Spleen (tissue), 11 donors: ENCODE measurements at regions not wholly inside any gene's neighbourhood (a gene's known extent, or its start where the extent isn't known, plus 50 kb on each side); places are given as distances from the start of the nearest gene placed in this dataset.

ENCODE experiments used
- DNase-seq: peaks from one replicate; pipeline ENCODE4 v3.0.0-alpha.2; 2020
- H3K27ac ChIP-seq, 8 donors: fragments of 200-600 bp; sonication (generic) in 7 of 8; 1 replicate in 4 of 8; 2 replicates in 4 of 8; pipeline versions ENCODE4 v1.5.0 to v1.8.0; 2016 to 2021; ENCODE audit warnings: inconsistent platforms in 4 of 8, mild to moderate bottlenecking in 4 of 8, moderate library complexity in 1 of 8
- H3K27me3 ChIP-seq, 7 donors: fragments of 200-600 bp; sonication (generic) in 6 of 7; replicated peaks in 1 of 7; 1 replicate in 4 of 7; 2 replicates in 3 of 7; pipeline versions ENCODE4 v1.5.0 to v1.8.0; 2016 to 2021; ENCODE audit warnings: inconsistent platforms in 3 of 7, mild to moderate bottlenecking in 1 of 7
- H3K36me3 ChIP-seq, 6 donors: fragments of 200-600 bp; sonication (generic) in 5 of 6; 1 replicate in 4 of 6; 2 replicates in 2 of 6; pipeline versions ENCODE4 v1.5.0 to v1.8.0; 2016 to 2021; ENCODE audit warnings: inconsistent platforms in 2 of 6
- H3K4me1 ChIP-seq, 6 donors: fragments of 200-600 bp; sonication (generic) in 5 of 6; 1 replicate in 3 of 6; 2 replicates in 3 of 6; pipeline versions ENCODE4 v1.5.0 to v1.8.0; 2016 to 2021; ENCODE audit warnings: inconsistent platforms in 3 of 6
- H3K4me3 ChIP-seq, 8 donors: fragments of 200-600 bp; sonication (generic) in 7 of 8; 1 replicate in 4 of 8; 2 replicates in 4 of 8; pipeline versions ENCODE4 v1.5.0 to v1.8.0; 2016 to 2021; ENCODE audit warnings: inconsistent platforms in 4 of 8, mild to moderate bottlenecking in 4 of 8, moderate library complexity in 2 of 8
- H3K9me3 ChIP-seq, 8 donors: fragments of 200-600 bp; sonication (generic) in 7 of 8; 1 replicate in 4 of 8; 2 replicates in 4 of 8; pipeline versions ENCODE4 v1.5.0 to v1.8.0; 2016 to 2021; ENCODE audit warnings: inconsistent platforms in 4 of 8
- CTCF ChIP-seq, 11 experiments: fragments of 200-600 bp in 7 of 11; fragments of 450-650 bp in 4 of 11; sonication (generic) in 4 of 11; IDR thresholded peaks in 8 of 11; conservative IDR thresholded peaks in 3 of 11; 1 replicate in 7 of 11; 2 replicates in 4 of 11; pipeline versions ENCODE4 v1.4.0 to v1.8.0; 2016 to 2021; ENCODE audit warnings: antibody characterized with exemption in 11 of 11, inconsistent platforms in 4 of 11, mild to moderate bottlenecking in 1 of 11
- POLR2A ChIP-seq, 3 donors: fragments of 450-650 bp; IDR thresholded peaks; one replicate each; pipeline ENCODE4 v1.5.1; 2017; ENCODE audit warnings: antibody characterized with exemption in 3 of 3, mild to moderate bottlenecking in 1 of 3
- POLR2AphosphoS5 ChIP-seq, 3 donors: sonication (generic); formaldehyde crosslinking; IDR thresholded peaks; one replicate each; pipeline ENCODE4 v1.5.1; 2017; ENCODE audit warnings: antibody characterized with exemption in 3 of 3
- WGBS, 5 donors: extraction: QIAGEN DNeasy Blood & Tissue Kit in 3 of 5; methylation state at CpG; one replicate each; pipeline versions ENCODE4 v1.1.5 to v1.1.7; 2013 to 2018; 5-methylcytosine and 5-hydroxymethylcytosine counted together
- intact Hi-C: fragments of 100-400 bp; cut with DNase I; formaldehyde crosslinking; loops from one replicate; pipeline ENCODE4 v1.15.0; 2023; ENCODE audit warnings: low total_unique reads
- donor health status: healthy with polysubstance abuse.
- donor health status: DM: no; HTN: no; CAD: no; lungs with moderate emphysema.
- donor health status: DM: no; HTN: no; CAD: no.
- donor health status: Bipolar disorder and iron deficiency.
- donor health status: healthy.
- donor health status: DM: no; HTN: no; CAD: no.
- donor health status: DM: yes; HTN: yes; CAD: no.

- 39 to 63% (median 53%) methylated on average over 2 to 3 of the region's 3 CpGs for WGBS, 5 donors
- Histone ChIP-seq H3K27ac (no peak overlapping the region), H3K4me1 (no peaks in the 10 kb centered on the region), H3K27me3 (peaks cover 0 to 17% (median 0%) of the 10 kb centered on the region in 7 donors), H3K36me3 (no peaks in the 10 kb centered on the region), H3K9me3 (peaks cover 0 to 6% (median under 1%) of the 10 kb centered on the region in 8 donors), H3K4me3 (no peak overlapping the region)
- intact Hi-C loops: no loop called here
- TF ChIP-seq POLR2A (IDR thresholded peaks at IDR 0.05) (no peak), CTCF (IDR thresholded peaks at IDR 0.05 in 8 of 11, conservative IDR thresholded peaks at IDR 0.05 in 3 of 11) (no peak), POLR2AphosphoS5 (IDR thresholded peaks at IDR 0.05) (no peak)
- no peak for DNase-seq
Observed at GRCh38 chr14:78103271-78103670, 66.9 kb upstream of the NRXN3 start.

GRCh38 chr14:78104160-78104559 lies 66.0 kb upstream of the NRXN3 start:
- TF ChIP-seq POLR2A (IDR thresholded peaks at IDR 0.05): no peak
- H3K27ac ChIP-seq: no peak overlapping the region
- H3K4me3 ChIP-seq: no peak overlapping the region
- H3K4me1 ChIP-seq: no peaks in the 10 kb centered on the region
- H3K36me3 ChIP-seq: no peaks in the 10 kb centered on the region
- 71 to 77% (median 76%) methylated on average over 7 of the region's 7 CpGs for WGBS, 5 donors
- no peak for DNase-seq
- H3K27me3 ChIP-seq: peaks cover 0 to 12% (median 0%) of the 10 kb centered on the region in 7 donors
- H3K9me3 ChIP-seq: peaks cover 0 to 6% (median 1%) of the 10 kb centered on the region in 8 donors
- intact Hi-C loops: no loop called here

GRCh38 chr14:78104655-78105054 lies 65.5 kb upstream of the NRXN3 start:
- intact Hi-C loops: no loop called here
- Histone ChIP-seq H3K9me3 (peaks cover 0 to 6% (median 1%) of the 10 kb centered on the region in 8 donors), H3K27ac (no peak overlapping the region), H3K4me1 (no peaks in the 10 kb centered on the region), H3K27me3 (peaks cover 0 to 12% (median 0%) of the 10 kb centered on the region in 7 donors), H3K4me3 (no peak overlapping the region), H3K36me3 (no peaks in the 10 kb centered on the region)
- DNase-seq: no peak
- WGBS, 5 donors: 83 to 100% (median 93%) methylated on average over 1 of the region's 1 CpG
- TF ChIP-seq POLR2AphosphoS5 (IDR thresholded peaks at IDR 0.05): no peak
- TF ChIP-seq POLR2A (IDR thresholded peaks at IDR 0.05): no peak
- no peak for TF ChIP-seq CTCF (IDR thresholded peaks at IDR 0.05 in 8 of 11, conservative IDR thresholded peaks at IDR 0.05 in 3 of 11)

GRCh38 chr14:78106381-78106780 lies 63.8 kb upstream of the NRXN3 start:
- WGBS, 5 donors: 59 to 85% (median 82%) methylated on average over 2 of the region's 2 CpGs
- Histone ChIP-seq H3K27me3 (peaks cover 0 to 3% (median 0%) of the 10 kb centered on the region in 7 donors), H3K4me1 (no peaks in the 10 kb centered on the region), H3K27ac (no peak overlapping the region), H3K9me3 (peaks cover 0 to 6% (median 1%) of the 10 kb centered on the region in 8 donors), H3K36me3 (no peaks in the 10 kb centered on the region), H3K4me3 (no peak overlapping the region)
- TF ChIP-seq POLR2A (IDR thresholded peaks at IDR 0.05) (no peak), POLR2AphosphoS5 (IDR thresholded peaks at IDR 0.05) (no peak), CTCF (IDR thresholded peaks at IDR 0.05 in 8 of 11, conservative IDR thresholded peaks at IDR 0.05 in 3 of 11) (no peak)
- intact Hi-C loops: no loop called here
- DNase-seq: no peak

- H3K27me3 ChIP-seq: no peaks in the 10 kb centered on the region
- H3K9me3 ChIP-seq: peaks cover 0 to 6% (median 1%) of the 10 kb centered on the region in 8 donors
- intact Hi-C loops: no loop called here
- DNase-seq: no peak
- no peak overlapping the region for H3K27ac ChIP-seq
- TF ChIP-seq POLR2AphosphoS5 (IDR thresholded peaks at IDR 0.05): no peak
- no peak for TF ChIP-seq CTCF (IDR thresholded peaks at IDR 0.05 in 8 of 11, conservative IDR thresholded peaks at IDR 0.05 in 3 of 11)
- no peak for TF ChIP-seq POLR2A (IDR thresholded peaks at IDR 0.05)
- H3K36me3 ChIP-seq: no peaks in the 10 kb centered on the region
- H3K4me3 ChIP-seq: no peak overlapping the region
- H3K4me1 ChIP-seq: no peaks in the 10 kb centered on the region
Observed at GRCh38 chr14:78107166-78107565, 63.0 kb upstream of the NRXN3 start.
